ENCODE measurements at regions not wholly inside any gene's neighbourhood (a gene's known extent, or its start where the extent isn't known, plus 50 kb on each side); places are given as distances from the start of the nearest gene placed in this dataset.

- no peak for DNase-seq
Measured at GRCh38 chr19:30130356-30131122, 188.5 kb downstream of the URI1 start.

- DNase-seq: no peak
Measured at GRCh38 chr19:30131246-30131645, 189.2 kb downstream of the URI1 start.

GRCh38 chr19:30131722-30132291 lies 189.8 kb downstream of the URI1 start:
- DNase-seq: no peak

GRCh38 chr19:30132343-30133075 lies 190.5 kb downstream of the URI1 start:
- no peak for DNase-seq

- DNase-seq: no peak
Measured at GRCh38 chr19:30133803-30134202, 191.8 kb downstream of the URI1 start.

- DNase-seq: no peak
Measured at GRCh38 chr19:30135093-30135757, 193.2 kb downstream of the URI1 start.

GRCh38 chr19:30135797-30136196 lies 193.8 kb downstream of the URI1 start:
- no peak for DNase-seq

GRCh38 chr19:30136611-30137195 lies 194.7 kb downstream of the URI1 start:
- peak; percentile 42 for DNase-seq

- no peak for DNase-seq
Measured at GRCh38 chr19:30137747-30138146, 195.7 kb downstream of the URI1 start.

- no peak for DNase-seq
Measured at GRCh38 chr19:30144242-30144758, 202.3 kb downstream of the URI1 start.

GRCh38 chr19:30144802-30145201 lies 202.8 kb downstream of the URI1 start:
- no peak for DNase-seq

GRCh38 chr19:30145467-30145866 lies 203.4 kb downstream of the URI1 start:
- no peak for DNase-seq

GRCh38 chr19:30146346-30146745 lies 204.3 kb downstream of the URI1 start:
- no peak for DNase-seq

- DNase-seq: no peak
Measured at GRCh38 chr19:30148039-30148790, 206.2 kb downstream of the URI1 start.

- no peak for DNase-seq
Measured at GRCh38 chr19:30148803-30149202, 206.8 kb downstream of the URI1 start.

- no peak for DNase-seq
Measured at GRCh38 chr19:30149300-30149699, 207.3 kb downstream of the URI1 start.

GRCh38 chr19:30150626-30151025 lies 208.6 kb downstream of the URI1 start:
- no peak for DNase-seq

- DNase-seq: no peak
Measured at GRCh38 chr19:30151081-30151480, 209.0 kb downstream of the URI1 start.

- no peak for DNase-seq
Measured at GRCh38 chr19:30152510-30153291, 210.7 kb downstream of the URI1 start.

GRCh38 chr19:30153326-30154210 lies 211.5 kb downstream of the URI1 start:
- no peak for DNase-seq

All from fibroblast of skin of back (primary cell).